ENCODE measurements at regions not wholly inside any gene's neighbourhood (a gene's known extent, or its start where the extent isn't known, plus 50 kb on each side); places are given as distances from the start of the nearest gene placed in this dataset.

DNA sequence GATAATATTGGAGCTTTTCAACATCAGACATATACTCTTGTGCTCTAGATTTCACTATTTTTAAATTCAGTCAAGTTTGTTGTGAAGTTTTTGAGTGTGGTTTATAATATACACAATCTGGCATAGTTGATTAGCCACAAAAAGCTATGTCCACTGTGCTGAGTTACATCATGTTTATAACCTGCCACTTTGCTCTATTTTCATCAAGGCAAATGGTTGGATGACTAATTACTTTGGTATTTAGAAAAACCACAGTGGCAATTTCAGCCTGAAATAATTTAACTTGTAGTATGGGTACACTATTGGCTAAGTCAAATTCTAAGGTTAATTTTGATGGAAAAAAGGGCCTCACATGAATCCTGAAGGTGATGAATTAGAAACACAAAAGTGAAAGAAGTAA is 262.6 kb downstream of the C4orf33 start:
- no peak for DNase-seq (ENCODE audit: low spot score)
- TF ChIP-seq, protein P1, sequence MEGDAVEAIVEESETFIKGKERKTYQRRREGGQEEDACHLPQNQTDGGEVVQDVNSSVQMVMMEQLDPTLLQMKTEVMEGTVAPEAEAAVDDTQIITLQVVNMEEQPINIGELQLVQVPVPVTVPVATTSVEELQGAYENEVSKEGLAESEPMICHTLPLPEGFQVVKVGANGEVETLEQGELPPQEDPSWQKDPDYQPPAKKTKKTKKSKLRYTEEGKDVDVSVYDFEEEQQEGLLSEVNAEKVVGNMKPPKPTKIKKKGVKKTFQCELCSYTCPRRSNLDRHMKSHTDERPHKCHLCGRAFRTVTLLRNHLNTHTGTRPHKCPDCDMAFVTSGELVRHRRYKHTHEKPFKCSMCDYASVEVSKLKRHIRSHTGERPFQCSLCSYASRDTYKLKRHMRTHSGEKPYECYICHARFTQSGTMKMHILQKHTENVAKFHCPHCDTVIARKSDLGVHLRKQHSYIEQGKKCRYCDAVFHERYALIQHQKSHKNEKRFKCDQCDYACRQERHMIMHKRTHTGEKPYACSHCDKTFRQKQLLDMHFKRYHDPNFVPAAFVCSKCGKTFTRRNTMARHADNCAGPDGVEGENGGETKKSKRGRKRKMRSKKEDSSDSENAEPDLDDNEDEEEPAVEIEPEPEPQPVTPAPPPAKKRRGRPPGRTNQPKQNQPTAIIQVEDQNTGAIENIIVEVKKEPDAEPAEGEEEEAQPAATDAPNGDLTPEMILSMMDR (IDR thresholded peaks at IDR 0.05; ENCODE audit: extremely low read depth, missing control alignments) = no peak

DNA sequence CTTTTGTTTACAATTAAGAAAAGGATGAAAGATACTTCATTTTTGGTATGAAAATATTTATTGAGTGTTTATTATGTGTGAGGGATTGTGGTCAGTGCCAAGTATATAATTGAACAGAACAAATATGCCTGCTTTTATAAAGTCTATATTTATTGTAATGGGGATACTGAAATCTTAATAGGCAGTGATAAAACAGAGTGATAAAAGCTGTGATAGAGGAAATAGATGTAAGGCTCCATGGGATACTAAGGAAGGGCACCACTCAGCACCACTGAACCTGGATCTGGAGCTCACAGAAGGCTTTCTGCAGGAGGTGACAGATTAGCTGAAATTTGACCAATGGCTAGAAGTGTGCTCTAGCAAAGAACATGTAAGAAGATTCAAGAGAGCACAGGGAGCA is 263.5 kb downstream of the C4orf33 start:
- DNase-seq (ENCODE audit: low spot score) = no peak
- TF ChIP-seq, protein P1 (IDR thresholded peaks at IDR 0.05; ENCODE audit: extremely low read depth, missing control alignments) = no peak

DNA sequence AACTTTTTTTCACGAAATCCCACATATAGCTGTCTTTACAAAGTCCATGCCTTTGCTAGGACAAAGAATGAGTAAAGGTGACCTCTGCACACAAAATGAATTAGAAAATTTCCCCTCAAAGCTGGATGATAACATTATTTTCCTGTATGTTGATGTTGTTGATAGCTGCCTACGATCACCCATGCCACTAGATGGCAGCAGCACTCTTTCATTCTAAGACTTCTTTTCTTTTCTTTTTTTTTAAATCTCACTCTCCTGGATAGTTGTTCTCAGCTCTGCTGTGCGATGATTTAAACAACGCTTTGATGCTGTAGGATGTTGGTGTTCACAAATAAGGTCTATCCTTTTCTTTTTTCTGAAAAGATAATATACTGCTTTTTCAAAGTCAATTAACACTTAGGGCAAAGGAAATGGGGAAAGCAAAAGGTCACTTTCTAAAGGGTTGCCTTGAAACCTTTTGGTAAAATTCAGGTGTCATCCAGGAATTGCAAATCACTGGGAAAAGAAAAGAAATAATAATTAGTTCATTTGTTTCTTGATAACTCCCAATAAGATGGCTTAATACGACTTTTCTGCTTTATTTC is 266.8 kb downstream of the C4orf33 start:
- TF ChIP-seq, protein P1 (IDR thresholded peaks at IDR 0.05; ENCODE audit: extremely low read depth, missing control alignments) = peak; percentile 45
- peak; percentile 55 for DNase-seq (ENCODE audit: low spot score)

DNA sequence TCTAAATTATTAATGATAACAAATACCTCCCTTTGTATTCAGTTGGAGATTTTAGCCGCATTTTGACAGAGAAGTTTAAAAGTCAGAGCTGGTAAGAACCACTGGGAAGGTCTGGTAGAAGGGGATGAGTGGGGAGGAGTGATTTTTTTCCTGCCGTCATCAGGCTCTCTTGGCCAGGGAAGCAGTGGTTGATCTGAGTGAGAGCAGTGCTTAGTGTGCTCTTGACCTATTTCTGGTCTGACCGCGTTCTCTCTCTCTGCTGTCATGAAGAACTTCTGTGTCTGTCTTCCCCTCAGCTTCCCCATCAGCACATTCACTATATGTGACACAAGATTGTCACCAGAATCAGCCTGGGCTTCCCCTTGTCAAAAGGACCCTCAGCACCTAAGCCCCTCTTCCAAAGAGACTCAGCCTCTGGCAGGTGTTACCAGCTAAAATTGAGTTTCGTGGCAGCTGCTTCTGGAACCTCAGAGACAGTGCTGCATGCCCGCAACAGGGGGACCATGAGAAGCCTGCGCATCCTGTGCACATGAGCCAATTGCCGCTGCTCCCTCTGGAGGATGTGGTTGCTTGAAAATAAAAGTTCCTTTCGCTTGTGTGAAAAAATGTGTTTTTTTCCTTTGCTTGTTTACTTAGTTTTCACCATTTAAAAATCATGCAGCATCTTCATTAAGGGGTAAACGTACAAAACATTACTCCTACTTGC is 268.9 kb downstream of the C4orf33 start:
- TF ChIP-seq, protein P1 (IDR thresholded peaks at IDR 0.05; ENCODE audit: extremely low read depth, missing control alignments) = no peak
- no peak for DNase-seq (ENCODE audit: low spot score)

DNA sequence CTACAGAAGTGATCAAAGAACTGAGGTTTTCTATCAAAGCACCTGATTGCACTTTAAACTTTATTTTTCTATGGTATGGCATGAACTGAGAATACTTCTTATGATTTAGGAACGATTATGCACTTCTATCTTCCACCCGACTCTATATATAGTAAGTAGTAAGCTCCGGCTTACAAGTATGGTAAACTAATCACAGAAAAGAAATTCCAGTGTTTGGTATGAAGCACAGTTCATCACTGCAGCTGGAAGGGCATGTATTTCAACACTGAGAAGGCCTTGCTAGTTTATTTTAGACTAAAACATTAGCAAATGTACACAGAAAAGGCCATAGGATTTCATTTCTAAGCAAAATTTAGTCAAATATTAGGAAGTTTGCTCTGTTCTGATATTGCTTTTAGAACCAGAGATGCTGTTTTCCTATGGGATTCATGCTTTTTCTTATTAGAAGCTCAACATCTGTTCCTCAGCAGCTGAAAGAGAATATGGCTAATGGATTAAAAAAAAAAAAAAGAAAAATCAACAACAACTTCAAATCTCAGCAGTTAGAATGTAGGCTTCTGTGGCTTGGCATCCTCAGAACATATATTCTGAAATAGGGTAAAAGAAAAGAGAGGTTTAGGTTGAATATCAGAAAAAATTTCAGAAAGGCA is 273.5 kb downstream of the C4orf33 start:
- TF ChIP-seq, protein P1 (IDR thresholded peaks at IDR 0.05; ENCODE audit: extremely low read depth, missing control alignments) = no peak
- DNase-seq (ENCODE audit: low spot score) = no peak

DNA sequence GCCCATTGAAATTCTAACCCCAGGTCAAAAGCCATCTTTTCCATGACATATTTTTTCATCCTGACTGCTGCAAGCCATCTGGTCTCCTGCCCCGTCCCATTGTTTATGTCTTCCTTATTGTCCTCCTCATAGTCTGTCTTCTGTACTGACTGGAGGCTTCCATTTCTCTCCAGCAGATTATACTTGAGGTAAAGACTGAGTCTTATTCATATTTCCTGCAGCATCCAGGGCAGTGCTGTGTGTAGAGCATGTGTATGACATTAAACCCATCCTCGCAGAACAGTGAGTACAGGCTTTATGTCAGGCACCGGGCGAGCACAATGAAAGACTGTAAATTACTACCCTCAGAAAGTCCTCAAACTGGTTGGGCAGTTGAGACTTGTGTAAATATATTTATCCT is 275.1 kb downstream of the C4orf33 start:
- TF ChIP-seq, protein P1 (IDR thresholded peaks at IDR 0.05; ENCODE audit: extremely low read depth, missing control alignments) = no peak
- DNase-seq (ENCODE audit: low spot score) = no peak

DNA sequence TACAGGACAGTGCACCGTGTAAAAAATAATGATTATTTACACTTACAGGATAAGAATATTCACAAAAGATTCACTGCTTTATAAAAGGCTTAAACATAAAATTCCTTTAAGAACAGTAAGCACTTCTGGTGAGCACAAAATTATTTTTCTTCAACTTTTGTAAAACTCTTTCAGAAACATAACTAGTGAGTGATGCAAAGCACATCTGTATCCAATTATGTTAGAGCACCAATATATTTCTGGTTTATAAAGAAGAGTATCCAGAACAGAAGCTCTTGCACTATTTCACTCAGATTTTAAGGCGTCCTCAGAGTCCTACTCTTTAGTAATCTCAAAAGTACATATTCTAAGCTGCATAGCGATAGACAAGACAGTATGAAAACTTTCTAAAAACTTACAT is 276.0 kb downstream of the C4orf33 start:
- TF ChIP-seq, protein P1 (IDR thresholded peaks at IDR 0.05; ENCODE audit: extremely low read depth, missing control alignments) = no peak
- DNase-seq (ENCODE audit: low spot score) = no peak

Measured in GM20000 (cell line).